ENCODE measurements at regions not wholly inside any gene's neighbourhood (a gene's known extent, or its start where the extent isn't known, plus 50 kb on each side); places are given as distances from the start of the nearest gene placed in this dataset.
"Not testable (repeated sequence)": the region's sequence is repeated elsewhere in the genome, so short reads cannot be mapped to it uniquely, and the experiment has no call there.

DNA sequence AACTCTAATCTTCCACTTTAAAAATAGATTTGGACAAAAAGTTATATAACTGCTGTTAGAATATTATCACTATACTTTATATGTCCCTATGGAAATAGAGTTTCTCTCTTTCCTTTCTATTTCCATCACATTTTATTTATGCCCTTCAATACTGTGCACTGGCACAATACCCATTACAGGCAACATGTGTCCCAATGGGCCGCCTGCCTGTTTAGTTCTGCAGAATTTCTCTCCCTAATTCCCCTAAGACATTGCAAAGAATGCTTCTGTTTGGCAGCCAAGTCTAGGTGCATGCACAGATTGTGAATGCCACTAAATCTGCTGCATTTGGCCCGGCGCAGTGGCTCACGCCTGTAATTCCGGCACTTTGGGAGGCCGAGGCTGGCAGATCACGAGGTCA is 520.4 kb upstream of the FLRT2 start:
- Histone ChIP-seq H3K36me3 (ENCODE audit: control insufficient read depth, insufficient read depth, low read length) (no peaks in the 10 kb centered on the region), H3K27me3 (ENCODE audit: control insufficient read depth, insufficient read depth, low read length) (no peaks in the 10 kb centered on the region), H3K4me3 (ENCODE audit: low read depth, low read length) (no peak overlapping the region)
- TF ChIP-seq, protein P1, sequence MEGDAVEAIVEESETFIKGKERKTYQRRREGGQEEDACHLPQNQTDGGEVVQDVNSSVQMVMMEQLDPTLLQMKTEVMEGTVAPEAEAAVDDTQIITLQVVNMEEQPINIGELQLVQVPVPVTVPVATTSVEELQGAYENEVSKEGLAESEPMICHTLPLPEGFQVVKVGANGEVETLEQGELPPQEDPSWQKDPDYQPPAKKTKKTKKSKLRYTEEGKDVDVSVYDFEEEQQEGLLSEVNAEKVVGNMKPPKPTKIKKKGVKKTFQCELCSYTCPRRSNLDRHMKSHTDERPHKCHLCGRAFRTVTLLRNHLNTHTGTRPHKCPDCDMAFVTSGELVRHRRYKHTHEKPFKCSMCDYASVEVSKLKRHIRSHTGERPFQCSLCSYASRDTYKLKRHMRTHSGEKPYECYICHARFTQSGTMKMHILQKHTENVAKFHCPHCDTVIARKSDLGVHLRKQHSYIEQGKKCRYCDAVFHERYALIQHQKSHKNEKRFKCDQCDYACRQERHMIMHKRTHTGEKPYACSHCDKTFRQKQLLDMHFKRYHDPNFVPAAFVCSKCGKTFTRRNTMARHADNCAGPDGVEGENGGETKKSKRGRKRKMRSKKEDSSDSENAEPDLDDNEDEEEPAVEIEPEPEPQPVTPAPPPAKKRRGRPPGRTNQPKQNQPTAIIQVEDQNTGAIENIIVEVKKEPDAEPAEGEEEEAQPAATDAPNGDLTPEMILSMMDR (IDR thresholded peaks at IDR 0.05; ENCODE audit: insufficient read depth, low read length, poor library complexity, severe bottlenecking): no peak
- DNase-seq (ENCODE audit: low read depth): no peak

DNA sequence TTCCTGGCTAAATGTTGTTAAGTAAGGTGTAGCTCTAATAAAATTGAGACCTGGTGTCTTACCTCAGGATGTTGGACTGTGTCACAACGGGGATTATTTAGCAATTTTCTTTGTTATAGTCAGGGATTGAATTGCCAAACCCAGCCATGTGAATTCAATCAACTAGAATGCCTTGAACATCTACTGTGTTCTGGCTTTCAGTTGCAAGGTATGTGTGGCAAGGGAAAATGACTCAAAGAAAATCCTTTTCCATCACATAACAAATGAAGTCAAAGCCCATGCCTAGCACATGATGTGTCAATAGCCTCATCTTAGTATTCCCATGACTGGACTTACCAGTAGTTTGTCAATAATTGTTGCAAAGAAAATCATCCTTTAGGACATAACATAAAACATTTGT is 519.8 kb upstream of the FLRT2 start:
- Histone ChIP-seq H3K4me3 (ENCODE audit: low read depth, low read length) (no peak overlapping the region), H3K27me3 (ENCODE audit: control insufficient read depth, insufficient read depth, low read length) (no peaks in the 10 kb centered on the region), H3K36me3 (ENCODE audit: control insufficient read depth, insufficient read depth, low read length) (no peaks in the 10 kb centered on the region)
- TF ChIP-seq, protein P1 (IDR thresholded peaks at IDR 0.05; ENCODE audit: insufficient read depth, low read length, poor library complexity, severe bottlenecking): no peak
- peak; percentile 4 for DNase-seq (ENCODE audit: low read depth)

DNA sequence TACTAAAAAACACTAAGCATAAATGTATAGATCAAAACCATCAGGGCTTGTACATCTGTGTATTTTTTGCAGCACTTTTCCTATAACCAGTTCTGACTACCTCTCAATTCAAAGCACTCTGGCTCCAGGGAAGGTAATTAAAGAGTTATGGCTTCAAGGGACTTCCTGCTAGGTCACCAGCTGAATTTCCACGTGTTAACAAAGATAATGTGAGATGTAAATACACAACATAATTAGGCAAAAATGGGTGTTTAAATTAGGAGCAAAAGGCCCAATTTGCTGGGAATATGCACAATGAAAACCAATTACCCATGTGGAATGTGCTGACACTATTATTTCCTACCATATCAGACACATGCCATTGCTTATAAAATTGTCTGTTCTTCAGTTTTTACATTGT is 513.4 kb upstream of the FLRT2 start:
- Histone ChIP-seq H3K4me3 (ENCODE audit: low read depth, low read length) (no peak overlapping the region), H3K27me3 (ENCODE audit: control insufficient read depth, insufficient read depth, low read length) (no peaks in the 10 kb centered on the region), H3K36me3 (ENCODE audit: control insufficient read depth, insufficient read depth, low read length) (no peaks in the 10 kb centered on the region)
- TF ChIP-seq, protein P1 (IDR thresholded peaks at IDR 0.05; ENCODE audit: insufficient read depth, low read length, poor library complexity, severe bottlenecking): no peak
- DNase-seq (ENCODE audit: low read depth): no peak

DNA sequence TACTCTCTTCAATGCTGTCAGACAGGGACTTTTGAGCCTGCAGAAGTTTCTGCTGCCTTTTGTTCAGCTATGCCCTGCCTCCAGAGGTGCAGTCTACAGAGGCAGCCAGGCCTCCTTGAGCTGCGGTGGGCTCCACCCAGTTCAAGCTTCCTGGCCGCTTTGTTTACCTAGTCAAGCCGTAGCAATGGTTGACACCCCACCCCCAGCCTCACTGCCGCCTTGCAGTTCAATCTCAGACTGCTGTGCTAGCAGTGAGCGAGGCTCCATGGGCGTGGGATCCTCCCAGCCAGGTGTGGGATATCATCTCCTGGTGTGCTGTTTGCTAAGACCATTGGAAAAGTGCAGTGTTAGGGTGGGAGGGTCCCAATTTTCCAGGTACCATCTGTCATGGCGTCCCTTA is 506.1 kb upstream of the FLRT2 start:
- H3K27me3 ChIP-seq (ENCODE audit: control insufficient read depth, insufficient read depth, low read length); DNase-seq (ENCODE audit: low read depth); H3K4me3 ChIP-seq (ENCODE audit: low read depth, low read length); H3K36me3 ChIP-seq (ENCODE audit: control insufficient read depth, insufficient read depth, low read length): not testable (repeated sequence)

- Histone ChIP-seq H3K36me3 (ENCODE audit: control insufficient read depth, insufficient read depth, low read length) (no peaks in the 10 kb centered on the region), H3K27me3 (ENCODE audit: control insufficient read depth, insufficient read depth, low read length) (no peaks in the 10 kb centered on the region), H3K4me3 (ENCODE audit: low read depth, low read length) (no peak overlapping the region)
- no peak for DNase-seq (ENCODE audit: low read depth)
- TF ChIP-seq, protein P1 (IDR thresholded peaks at IDR 0.05; ENCODE audit: insufficient read depth, low read length, poor library complexity, severe bottlenecking): no peak
Observed at GRCh38 chr14:85024931-85025330, 505.0 kb upstream of the FLRT2 start.

DNA sequence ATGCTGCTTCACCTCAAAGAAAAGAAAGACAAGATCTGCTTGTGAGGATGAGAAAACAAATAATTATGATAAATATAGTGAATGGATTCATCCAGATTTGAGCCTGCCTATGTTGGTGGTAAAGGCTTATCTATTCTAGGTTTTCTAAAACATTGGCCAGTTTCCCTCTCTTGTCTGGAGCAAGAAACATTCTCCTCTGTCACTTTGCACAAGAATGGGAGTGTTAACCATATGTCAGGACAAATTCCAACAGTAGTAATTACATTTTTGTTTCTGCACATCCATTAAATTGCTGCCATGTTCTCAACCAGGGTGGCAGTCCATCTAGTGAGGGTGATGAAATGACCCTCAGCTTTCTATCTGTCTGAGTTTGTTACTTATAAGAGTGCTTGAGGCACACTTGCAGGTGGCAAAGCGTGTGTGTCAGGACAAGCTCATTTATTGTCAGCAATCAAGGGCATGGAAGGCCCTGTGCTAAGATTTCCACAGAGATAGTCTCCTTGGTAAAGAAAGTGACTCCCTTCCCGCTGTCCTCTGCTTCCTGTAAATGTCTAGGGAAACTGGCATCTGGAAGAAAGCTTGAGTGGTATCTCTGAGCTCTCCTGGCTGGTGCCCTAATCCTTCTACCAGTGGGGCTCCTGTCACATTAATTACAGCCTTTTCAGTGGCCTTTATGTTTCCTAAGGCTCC is 502.1 kb upstream of the FLRT2 start:
- Histone ChIP-seq H3K36me3 (ENCODE audit: control insufficient read depth, insufficient read depth, low read length) (no peaks in the 10 kb centered on the region), H3K4me3 (ENCODE audit: low read depth, low read length) (no peak overlapping the region), H3K27me3 (ENCODE audit: control insufficient read depth, insufficient read depth, low read length) (no peaks in the 10 kb centered on the region)
- DNase-seq (ENCODE audit: low read depth): no peak
- TF ChIP-seq, protein P1 (IDR thresholded peaks at IDR 0.05; ENCODE audit: insufficient read depth, low read length, poor library complexity, severe bottlenecking): no peak

Measured in kidney epithelial cell (primary cell).